DMS153 treated with DMSO at 0.1 percent for 48 hours (cell line): ENCODE measurements at regions not wholly inside any gene's neighbourhood (a gene's known extent, or its start where the extent isn't known, plus 50 kb on each side); places are given as distances from the start of the nearest gene placed in this dataset.

Experiments used
- DNase-seq: peaks from one replicate; lab custom pipeline; 2025; ENCODE audit not compliant: unreplicated experiment; lab: John Stamatoyannopoulos, UW

- DNase-seq = no peak
Measured at GRCh38 chr13:89916551-89916950, 1430.9 kb upstream of the MIR17HG start.

- no peak for DNase-seq
Measured at GRCh38 chr13:89920461-89920860, 1427.0 kb upstream of the MIR17HG start.

GRCh38 chr13:89923052-89923451 lies 1424.4 kb upstream of the MIR17HG start:
- no peak for DNase-seq

GRCh38 chr13:89923736-89924135 lies 1423.8 kb upstream of the MIR17HG start:
- no peak for DNase-seq

- peak; percentile 27 for DNase-seq
Measured at GRCh38 chr13:89925107-89925506, 1422.4 kb upstream of the MIR17HG start.

GRCh38 chr13:89930861-89931260 lies 1416.6 kb upstream of the MIR17HG start:
- DNase-seq = no peak

- no peak for DNase-seq
Measured at GRCh38 chr13:89932902-89933301, 1414.6 kb upstream of the MIR17HG start.

GRCh38 chr13:89936256-89936655 lies 1411.2 kb upstream of the MIR17HG start:
- no peak for DNase-seq

- DNase-seq = no peak
Measured at GRCh38 chr13:89937420-89937819, 1410.1 kb upstream of the MIR17HG start.

GRCh38 chr13:89940383-89940782 lies 1407.1 kb upstream of the MIR17HG start:
- no peak for DNase-seq

GRCh38 chr13:89943139-89943538 lies 1404.3 kb upstream of the MIR17HG start:
- no peak for DNase-seq

GRCh38 chr13:89950225-89950624 lies 1397.3 kb upstream of the MIR17HG start:
- no peak for DNase-seq

GRCh38 chr13:89951341-89951740 lies 1396.1 kb upstream of the MIR17HG start:
- no peak for DNase-seq

- no peak for DNase-seq
Measured at GRCh38 chr13:89953581-89953980, 1393.9 kb upstream of the MIR17HG start.

GRCh38 chr13:89955773-89956172 lies 1391.7 kb upstream of the MIR17HG start:
- no peak for DNase-seq

- DNase-seq = no peak
Measured at GRCh38 chr13:89959074-89959473, 1388.4 kb upstream of the MIR17HG start.

GRCh38 chr13:89965252-89965651 lies 1382.2 kb upstream of the MIR17HG start:
- DNase-seq = no peak

GRCh38 chr13:89966524-89966923 lies 1381.0 kb upstream of the MIR17HG start:
- DNase-seq = no peak

GRCh38 chr13:89967701-89968100 lies 1379.8 kb upstream of the MIR17HG start:
- DNase-seq = no peak

GRCh38 chr13:89968470-89968869 lies 1379.0 kb upstream of the MIR17HG start:
- DNase-seq = no peak

GRCh38 chr13:89970353-89970709 lies 1377.2 kb upstream of the MIR17HG start:
- no peak for DNase-seq

GRCh38 chr13:89977203-89977602 lies 1370.3 kb upstream of the MIR17HG start:
- no peak for DNase-seq

GRCh38 chr13:89980896-89981295 lies 1366.6 kb upstream of the MIR17HG start:
- DNase-seq = no peak
